ENCODE measurements at regions not wholly inside any gene's neighbourhood (a gene's known extent, or its start where the extent isn't known, plus 50 kb on each side); places are given as distances from the start of the nearest gene placed in this dataset.
"Not testable (repeated sequence)": the region's sequence is repeated elsewhere in the genome, so short reads cannot be mapped to it uniquely, and the experiment has no call there.

GRCh38 chr6:140388192-140388802 is 1013.8 kb upstream of the CITED2 start:
- DNase-seq (ENCODE audit: low read depth in 2 of 2) = no peak

- no peak for DNase-seq (ENCODE audit: low read depth in 2 of 2)
Measured at GRCh38 chr6:140385679-140386078, 1011.2 kb upstream of the CITED2 start.

- DNase-seq (ENCODE audit: low read depth in 2 of 2) = no peak
Measured at GRCh38 chr6:140382355-140382754, 1007.9 kb upstream of the CITED2 start.

GRCh38 chr6:140380427-140381218 is 1006.2 kb upstream of the CITED2 start:
- DNase-seq (ENCODE audit: low read depth in 2 of 2) = no peak

GRCh38 chr6:140379919-140380318 is 1005.5 kb upstream of the CITED2 start:
- DNase-seq (ENCODE audit: low read depth in 2 of 2) = no peak

- no peak for DNase-seq (ENCODE audit: low read depth in 2 of 2)
Measured at GRCh38 chr6:140376209-140376608, 1001.8 kb upstream of the CITED2 start.

GRCh38 chr6:140373728-140374127 is 999.3 kb upstream of the CITED2 start:
- DNase-seq (ENCODE audit: low read depth in 2 of 2) = not testable (repeated sequence)

- no peak for DNase-seq (ENCODE audit: low read depth in 2 of 2)
Measured at GRCh38 chr6:140372064-140372463, 997.6 kb upstream of the CITED2 start.

- no peak for DNase-seq (ENCODE audit: low read depth in 2 of 2)
Measured at GRCh38 chr6:140370976-140371870, 996.8 kb upstream of the CITED2 start.

- no peak for DNase-seq (ENCODE audit: low read depth in 2 of 2)
Measured at GRCh38 chr6:140370441-140370840, 996.0 kb upstream of the CITED2 start.

- DNase-seq (ENCODE audit: low read depth in 2 of 2) = no peak
Measured at GRCh38 chr6:140366991-140367390, 992.5 kb upstream of the CITED2 start.

GRCh38 chr6:140364916-140365315 is 990.5 kb upstream of the CITED2 start:
- no peak for DNase-seq (ENCODE audit: low read depth in 2 of 2)

GRCh38 chr6:140360651-140361050 is 986.2 kb upstream of the CITED2 start:
- DNase-seq (ENCODE audit: low read depth in 2 of 2) = no peak

GRCh38 chr6:140355476-140355875 is 981.0 kb upstream of the CITED2 start:
- no peak for DNase-seq (ENCODE audit: low read depth in 2 of 2)

GRCh38 chr6:140354296-140354695 is 979.8 kb upstream of the CITED2 start:
- no peak for DNase-seq (ENCODE audit: low read depth in 2 of 2)

GRCh38 chr6:140353536-140353935 is 979.1 kb upstream of the CITED2 start:
- DNase-seq (ENCODE audit: low read depth in 2 of 2) = no peak

- DNase-seq (ENCODE audit: low read depth in 2 of 2) = no peak
Measured at GRCh38 chr6:140346428-140346827, 972.0 kb upstream of the CITED2 start.

GRCh38 chr6:140345935-140346334 is 971.5 kb upstream of the CITED2 start:
- DNase-seq (ENCODE audit: low read depth in 2 of 2) = no peak

GRCh38 chr6:140344142-140344913 is 969.9 kb upstream of the CITED2 start:
- no peak for DNase-seq (ENCODE audit: low read depth in 2 of 2)

- DNase-seq (ENCODE audit: low read depth in 2 of 2) = no peak
Measured at GRCh38 chr6:140343128-140343527, 968.7 kb upstream of the CITED2 start.

GRCh38 chr6:140341272-140341671 is 966.8 kb upstream of the CITED2 start:
- DNase-seq (ENCODE audit: low read depth in 2 of 2) = no peak

GRCh38 chr6:140340795-140341194 is 966.3 kb upstream of the CITED2 start:
- no peak for DNase-seq (ENCODE audit: low read depth in 2 of 2)
